MG63 (cell line): ENCODE measurements at regions not wholly inside any gene's neighbourhood (a gene's known extent, or its start where the extent isn't known, plus 50 kb on each side); places are given as distances from the start of the nearest gene placed in this dataset.

Source experiments
- DNase-seq: peaks from one replicate; pipeline ENCODE4 v3.0.0-alpha.2; 2020
- H3K27me3 ChIP-seq: fragments of 250-450 bp; sonication (Bioruptor Pico); 2 replicates; pipeline ENCODE4 v1.5.1; 2020; ENCODE audit warnings: mild to moderate bottlenecking, moderate library complexity
- H3K36me3 ChIP-seq: fragments of 250-450 bp; sonication (Bioruptor Pico); 2 replicates; pipeline ENCODE4 v1.5.1; 2020; ENCODE audit warnings: mild to moderate bottlenecking, moderate library complexity
- H3K4me3 ChIP-seq: fragments of 250-450 bp; sonication (Bioruptor Pico); 2 replicates; pipeline ENCODE4 v1.5.1; 2020; ENCODE audit warnings: mild to moderate bottlenecking, moderate library complexity
- H3K9me3 ChIP-seq: fragments of 250-450 bp; sonication (Bioruptor Pico); 2 replicates; pipeline ENCODE4 v1.5.1; 2020; ENCODE audit warnings: mild to moderate bottlenecking, moderate library complexity

- no peak for DNase-seq
- Histone ChIP-seq H3K4me3 (no peak overlapping the region), H3K36me3 (no peaks in the 10 kb centered on the region), H3K9me3 (no peaks in the 10 kb centered on the region), H3K27me3 (no peaks in the 10 kb centered on the region)
These were observed 89.4 kb upstream of the THY1 start for GRCh38 chr11:119512369-119512768.

GRCh38 chr11:119511614-119512306, 88.8 kb upstream of the THY1 start:
- no peak for DNase-seq
- Histone ChIP-seq H3K27me3 (no peaks in the 10 kb centered on the region), H3K36me3 (no peaks in the 10 kb centered on the region), H3K9me3 (no peaks in the 10 kb centered on the region), H3K4me3 (no peak overlapping the region)

- H3K4me3 ChIP-seq = no peak overlapping the region
These were observed 87.0 kb upstream of the THY1 start for GRCh38 chr11:119509969-119510401.

DNA sequence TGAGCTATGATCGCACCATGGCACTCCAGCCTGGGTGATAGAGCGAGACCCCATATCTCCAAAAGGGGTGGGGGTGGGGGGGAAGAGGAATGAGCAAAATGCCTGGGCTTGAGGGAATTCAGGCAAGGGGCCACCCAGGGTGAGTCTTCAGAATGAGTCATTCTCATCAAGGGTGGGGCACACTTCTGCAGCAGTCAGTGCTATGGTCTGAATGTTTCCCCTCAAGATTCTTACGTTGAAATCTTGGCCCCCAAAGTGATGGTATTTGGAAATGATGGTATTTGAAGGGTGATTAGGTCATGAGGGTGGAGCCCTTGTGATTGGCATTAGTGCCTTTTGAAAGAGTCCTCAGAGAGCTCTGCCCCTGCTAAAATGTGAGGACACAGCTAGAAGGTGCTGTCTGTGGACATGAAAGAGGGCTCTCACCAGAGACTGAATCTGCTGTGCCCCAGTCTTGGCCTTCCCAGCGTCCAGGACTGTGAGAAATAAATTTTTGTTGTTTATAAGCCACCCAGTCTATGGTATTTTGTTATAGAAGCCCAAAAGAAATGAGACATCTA, 86.4 kb upstream of the THY1 start:
- H3K36me3 ChIP-seq = no peaks in the 10 kb centered on the region
- H3K9me3 ChIP-seq = no peaks in the 10 kb centered on the region
- H3K4me3 ChIP-seq = no peak overlapping the region
- DNase-seq = peak; percentile 62
- no peaks in the 10 kb centered on the region for H3K27me3 ChIP-seq

More at GRCh38 chr11:119509969-119510401, 87.0 kb upstream of the THY1 start:
- no peaks in the 10 kb centered on the region for H3K36me3 ChIP-seq
- no peaks in the 10 kb centered on the region for H3K9me3 ChIP-seq
- H3K27me3 ChIP-seq = no peaks in the 10 kb centered on the region
- DNase-seq = peak; percentile 90

- Histone ChIP-seq H3K36me3 (no peaks in the 10 kb centered on the region), H3K4me3 (no peak overlapping the region), H3K27me3 (no peaks in the 10 kb centered on the region), H3K9me3 (no peaks in the 10 kb centered on the region)
- no peak for DNase-seq
These were observed 83.5 kb upstream of the THY1 start for GRCh38 chr11:119506436-119506835.

GRCh38 chr11:119505861-119506260, 82.9 kb upstream of the THY1 start:
- H3K27me3 ChIP-seq = no peaks in the 10 kb centered on the region
- no peak overlapping the region for H3K4me3 ChIP-seq
- DNase-seq = no peak
- no peaks in the 10 kb centered on the region for H3K9me3 ChIP-seq
- no peaks in the 10 kb centered on the region for H3K36me3 ChIP-seq

- Histone ChIP-seq H3K27me3 (no peaks in the 10 kb centered on the region), H3K9me3 (no peaks in the 10 kb centered on the region), H3K4me3 (no peak overlapping the region), H3K36me3 (no peaks in the 10 kb centered on the region)
- DNase-seq = no peak
These were observed 82.1 kb upstream of the THY1 start for GRCh38 chr11:119505071-119505470.

DNA sequence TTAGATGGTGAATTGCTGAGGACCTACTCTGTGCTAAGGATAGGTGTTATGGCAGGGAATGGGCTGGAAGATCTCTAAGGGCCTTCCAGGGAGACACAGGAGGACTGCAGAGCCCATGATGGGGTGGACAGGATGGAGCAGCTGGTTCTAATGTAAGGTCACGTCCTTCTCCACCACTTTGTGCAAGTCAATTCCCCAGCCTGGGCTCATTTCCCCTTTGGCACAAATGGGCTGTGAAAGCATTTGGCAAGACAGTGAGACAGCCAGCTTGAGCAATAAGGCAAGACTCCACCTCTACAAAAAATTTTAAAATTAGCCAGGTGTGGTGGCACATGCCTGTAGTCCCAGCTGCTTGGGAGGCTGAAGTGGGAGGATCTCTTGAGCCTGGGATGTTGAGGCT, 81.4 kb upstream of the THY1 start:
- Histone ChIP-seq H3K4me3 (no peak overlapping the region), H3K9me3 (no peaks in the 10 kb centered on the region), H3K27me3 (no peaks in the 10 kb centered on the region), H3K36me3 (no peaks in the 10 kb centered on the region)
- DNase-seq = no peak

DNA sequence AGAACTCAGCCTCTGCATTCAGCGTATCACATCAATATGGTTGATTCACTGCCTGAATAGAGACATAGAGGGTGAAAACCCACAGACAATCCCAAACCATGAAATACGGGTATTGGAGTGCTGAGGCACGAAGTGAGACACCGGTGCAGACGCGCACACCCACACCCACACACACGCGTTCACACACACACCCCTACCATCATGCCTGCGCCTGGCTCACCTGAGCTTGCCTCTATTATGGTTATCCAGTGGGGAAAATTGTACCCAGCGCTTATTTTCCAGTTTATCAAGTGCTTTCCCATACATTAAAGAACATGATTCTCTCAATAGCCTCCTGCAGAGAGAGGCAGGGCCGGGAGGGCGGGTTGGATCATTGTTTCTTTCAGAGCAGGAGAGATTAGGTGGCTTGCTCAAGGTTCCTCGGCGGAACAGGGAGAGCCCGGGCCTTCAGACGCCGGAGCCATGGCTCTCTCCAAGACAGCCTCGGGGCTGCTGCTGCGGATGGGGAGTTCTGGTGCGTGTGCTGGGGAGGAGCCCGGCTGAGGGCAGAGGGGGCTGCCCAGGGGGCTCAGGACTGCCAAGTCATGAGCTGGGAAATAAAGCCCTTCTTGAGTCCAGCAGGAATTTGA, 78.9 kb upstream of the THY1 start:
- Histone ChIP-seq H3K4me3 (no peak overlapping the region), H3K36me3 (no peaks in the 10 kb centered on the region), H3K27me3 (no peaks in the 10 kb centered on the region), H3K9me3 (no peaks in the 10 kb centered on the region)
- no peak for DNase-seq

- Histone ChIP-seq H3K9me3 (no peaks in the 10 kb centered on the region), H3K4me3 (no peak overlapping the region), H3K36me3 (no peaks in the 10 kb centered on the region), H3K27me3 (no peaks in the 10 kb centered on the region)
- DNase-seq = no peak
These were observed 74.7 kb upstream of the THY1 start for GRCh38 chr11:119497717-119498116.

GRCh38 chr11:119496997-119497396, 74.0 kb upstream of the THY1 start:
- DNase-seq = no peak
- Histone ChIP-seq H3K36me3 (no peaks in the 10 kb centered on the region), H3K9me3 (no peaks in the 10 kb centered on the region), H3K27me3 (no peaks in the 10 kb centered on the region), H3K4me3 (no peak overlapping the region)

GRCh38 chr11:119496469-119496868, 73.5 kb upstream of the THY1 start:
- no peaks in the 10 kb centered on the region for H3K9me3 ChIP-seq
- no peak overlapping the region for H3K4me3 ChIP-seq
- DNase-seq = no peak
- no peaks in the 10 kb centered on the region for H3K36me3 ChIP-seq
- H3K27me3 ChIP-seq = no peaks in the 10 kb centered on the region

- no peak for DNase-seq
- H3K36me3 ChIP-seq = no peaks in the 10 kb centered on the region
- H3K4me3 ChIP-seq = no peak overlapping the region
- no peaks in the 10 kb centered on the region for H3K9me3 ChIP-seq
- no peaks in the 10 kb centered on the region for H3K27me3 ChIP-seq
These were observed 70.7 kb upstream of the THY1 start for GRCh38 chr11:119493712-119494111.

DNA sequence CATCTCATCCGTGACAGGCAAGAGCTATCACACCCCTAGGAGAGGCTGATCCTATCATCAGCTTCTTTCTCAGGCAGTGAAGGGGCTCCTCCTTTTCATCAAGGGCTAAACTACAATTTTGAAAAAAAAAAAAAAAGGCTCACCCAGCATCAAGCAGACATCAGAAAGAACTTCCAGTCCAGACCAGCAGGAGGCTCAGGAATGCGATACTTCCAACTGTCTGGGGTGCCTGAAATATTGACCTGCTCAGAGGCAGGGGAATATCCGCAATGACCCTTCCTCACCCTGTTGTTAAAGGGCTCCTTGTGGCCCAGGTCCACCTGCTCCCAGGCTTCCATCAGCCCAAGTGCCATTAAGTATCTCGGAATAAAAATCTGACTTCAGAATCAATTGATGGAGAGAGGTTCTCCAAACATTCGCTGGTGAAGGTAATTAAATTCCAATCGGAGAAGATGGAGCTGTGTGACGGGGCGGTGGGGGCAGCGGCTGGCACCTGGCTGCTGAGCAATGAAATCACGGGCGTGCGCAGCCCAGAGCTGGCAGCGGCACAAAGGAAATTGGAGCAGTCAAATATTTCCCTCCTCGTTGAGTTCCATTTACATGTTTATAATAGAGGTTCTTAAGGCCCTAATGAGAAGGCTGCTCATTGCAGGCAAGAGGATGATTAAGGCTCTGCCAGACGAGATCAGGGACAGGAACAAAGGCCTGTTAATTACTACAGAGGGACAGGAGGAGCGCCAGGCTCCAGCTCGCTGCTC, 69.0 kb upstream of the THY1 start:
- Histone ChIP-seq H3K36me3 (no peaks in the 10 kb centered on the region), H3K4me3 (no peak overlapping the region), H3K9me3 (no peaks in the 10 kb centered on the region), H3K27me3 (no peaks in the 10 kb centered on the region)
- DNase-seq = no peak

GRCh38 chr11:119490253-119491006, 67.5 kb upstream of the THY1 start:
- H3K4me3 ChIP-seq = no peak overlapping the region
- no peak for DNase-seq
- no peaks in the 10 kb centered on the region for H3K27me3 ChIP-seq
- H3K9me3 ChIP-seq = no peaks in the 10 kb centered on the region
- H3K36me3 ChIP-seq = no peaks in the 10 kb centered on the region

DNA sequence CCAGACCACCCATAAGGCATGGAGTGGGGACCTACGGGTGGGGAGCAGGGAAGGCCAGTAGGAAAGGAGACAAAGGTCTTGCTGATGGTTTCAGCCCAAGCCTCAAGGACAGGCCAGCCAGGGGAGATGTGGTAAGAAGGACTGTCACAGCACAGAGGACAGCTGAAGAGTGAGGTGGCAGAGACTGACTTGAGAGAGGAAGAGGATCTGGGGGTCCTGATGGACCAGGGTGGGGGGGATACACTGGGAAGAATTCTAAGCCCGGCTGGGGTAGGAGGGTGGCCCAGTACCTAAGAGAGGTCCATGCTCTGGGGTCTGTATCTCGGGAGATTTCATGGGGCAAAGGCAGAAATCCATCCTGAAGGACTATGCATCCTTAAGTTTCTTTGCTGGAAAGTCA, 66.1 kb upstream of the THY1 start:
- H3K4me3 ChIP-seq = no peak overlapping the region
- no peaks in the 10 kb centered on the region for H3K36me3 ChIP-seq
- DNase-seq = no peak
- no peaks in the 10 kb centered on the region for H3K9me3 ChIP-seq
- H3K27me3 ChIP-seq = no peaks in the 10 kb centered on the region
